Bronchial epithelial cell (primary cell): ENCODE measurements at regions not wholly inside any gene's neighbourhood (a gene's known extent, or its start where the extent isn't known, plus 50 kb on each side); places are given as distances from the start of the nearest gene placed in this dataset.

Source experiments
- DNase-seq: peaks from one replicate; pipeline ENCODE4 v3.0.0-alpha.2; 2010; ENCODE audit warnings: low read depth
- FAIRE-seq: peaks from 2 replicates; lab custom pipeline; 2011; peaks lifted over from hg19 to GRCh38; lab: Jason Lieb, UNC
- H3K27me3 ChIP-seq: 2 replicates; pipeline ENCODE4 v1.5.1; 2011; ENCODE audit warnings: low read length; ENCODE audit not compliant: control insufficient read depth, insufficient read depth
- H3K36me3 ChIP-seq: 2 replicates; pipeline ENCODE4 v1.5.1; 2011; ENCODE audit warnings: low read length; ENCODE audit not compliant: control insufficient read depth, insufficient read depth
- H3K4me3 ChIP-seq: 2 replicates; pipeline ENCODE4 v1.5.1; 2011; ENCODE audit warnings: mild to moderate bottlenecking, low read depth, low read length, control low read depth
- TF ChIP-seq, protein P1 (sequence below): IDR thresholded peaks from 2 replicates; pipeline ENCODE4 v1.5.1; 2011; ENCODE audit warnings: mild to moderate bottlenecking, moderate library complexity, low read length, control low read depth, inconsistent platforms; ENCODE audit not compliant: insufficient read depth, severe bottlenecking

GRCh38 chr1:239879321-239880170, 212.1 kb upstream of the FMN2 start:
- FAIRE-seq: no peak
- no peak for DNase-seq

DNA sequence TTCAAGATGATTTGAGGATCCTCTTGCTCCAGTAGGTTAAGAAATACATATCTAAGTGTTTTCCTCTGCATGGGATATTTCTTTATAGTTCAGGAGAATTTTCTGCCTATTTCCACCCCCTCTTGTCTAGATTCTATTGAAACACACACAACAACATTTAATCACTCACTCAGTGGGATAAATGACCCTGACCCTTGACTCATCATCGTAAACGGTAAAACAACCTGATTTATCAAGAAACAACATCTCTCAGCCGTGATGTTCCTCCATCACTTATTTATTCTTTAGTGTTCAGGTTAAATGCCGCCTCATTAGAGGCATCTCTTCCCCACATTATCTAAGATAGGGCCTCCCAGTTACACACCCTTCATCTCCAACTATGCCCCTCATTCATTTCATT, 208.7 kb upstream of the FMN2 start:
- no peaks in the 10 kb centered on the region for H3K27me3 ChIP-seq
- DNase-seq (no peak), FAIRE-seq (no peak)
- no peak overlapping the region for H3K4me3 ChIP-seq
- TF ChIP-seq, protein P1, sequence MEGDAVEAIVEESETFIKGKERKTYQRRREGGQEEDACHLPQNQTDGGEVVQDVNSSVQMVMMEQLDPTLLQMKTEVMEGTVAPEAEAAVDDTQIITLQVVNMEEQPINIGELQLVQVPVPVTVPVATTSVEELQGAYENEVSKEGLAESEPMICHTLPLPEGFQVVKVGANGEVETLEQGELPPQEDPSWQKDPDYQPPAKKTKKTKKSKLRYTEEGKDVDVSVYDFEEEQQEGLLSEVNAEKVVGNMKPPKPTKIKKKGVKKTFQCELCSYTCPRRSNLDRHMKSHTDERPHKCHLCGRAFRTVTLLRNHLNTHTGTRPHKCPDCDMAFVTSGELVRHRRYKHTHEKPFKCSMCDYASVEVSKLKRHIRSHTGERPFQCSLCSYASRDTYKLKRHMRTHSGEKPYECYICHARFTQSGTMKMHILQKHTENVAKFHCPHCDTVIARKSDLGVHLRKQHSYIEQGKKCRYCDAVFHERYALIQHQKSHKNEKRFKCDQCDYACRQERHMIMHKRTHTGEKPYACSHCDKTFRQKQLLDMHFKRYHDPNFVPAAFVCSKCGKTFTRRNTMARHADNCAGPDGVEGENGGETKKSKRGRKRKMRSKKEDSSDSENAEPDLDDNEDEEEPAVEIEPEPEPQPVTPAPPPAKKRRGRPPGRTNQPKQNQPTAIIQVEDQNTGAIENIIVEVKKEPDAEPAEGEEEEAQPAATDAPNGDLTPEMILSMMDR: no peak
- H3K36me3 ChIP-seq: no peaks in the 10 kb centered on the region

More at GRCh38 chr1:239879321-239880170, 212.1 kb upstream of the FMN2 start:
- H3K36me3 ChIP-seq: no peaks in the 10 kb centered on the region
- no peak overlapping the region for H3K4me3 ChIP-seq
- TF ChIP-seq, protein P1: no peak
- H3K27me3 ChIP-seq: no peaks in the 10 kb centered on the region

GRCh38 chr1:239884796-239885195, 206.9 kb upstream of the FMN2 start:
- FAIRE-seq: no peak
- no peak for DNase-seq
- no peaks in the 10 kb centered on the region for H3K27me3 ChIP-seq
- TF ChIP-seq, protein P1: no peak
- no peaks in the 10 kb centered on the region for H3K36me3 ChIP-seq
- no peak overlapping the region for H3K4me3 ChIP-seq

- Histone ChIP-seq H3K36me3 (no peaks in the 10 kb centered on the region), H3K4me3 (no peak overlapping the region), H3K27me3 (no peaks in the 10 kb centered on the region)
- FAIRE-seq (no peak), DNase-seq (no peak)
- TF ChIP-seq, protein P1: no peak
These were observed 205.4 kb upstream of the FMN2 start for GRCh38 chr1:239886266-239886665.

DNA sequence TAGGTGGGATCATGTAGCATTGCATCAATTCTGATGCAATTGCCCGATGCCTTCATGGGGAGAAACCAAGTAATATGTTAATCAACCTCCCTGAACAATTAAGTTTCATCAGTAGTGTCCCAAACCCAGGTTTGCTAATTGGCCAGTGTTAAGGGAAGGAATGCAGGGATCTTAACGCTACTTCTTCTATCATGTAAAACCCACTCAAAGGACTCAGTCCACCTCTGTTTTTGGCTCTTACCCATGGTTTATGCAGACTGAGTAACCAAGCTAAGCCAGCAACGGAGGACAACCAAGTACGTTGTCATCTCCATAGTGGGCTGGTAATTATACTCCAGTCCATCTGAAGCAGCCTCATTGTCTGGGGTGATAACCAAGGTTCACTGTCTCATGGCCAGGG, 203.0 kb upstream of the FMN2 start:
- no peak for FAIRE-seq
- Histone ChIP-seq H3K36me3 (no peaks in the 10 kb centered on the region), H3K4me3 (no peak overlapping the region), H3K27me3 (no peaks in the 10 kb centered on the region)
- no peak for DNase-seq
- TF ChIP-seq, protein P1: no peak
